ENCODE measurements at regions not wholly inside any gene's neighbourhood (a gene's known extent, or its start where the extent isn't known, plus 50 kb on each side); places are given as distances from the start of the nearest gene placed in this dataset.

GRCh38 chr3:161946443-161946960, 449.9 kb downstream of the OTOL1 start:
- Histone ChIP-seq H3K27me3 (no peaks in the 10 kb centered on the region), H3K27ac (no peak overlapping the region), H3K4me3 (no peak overlapping the region), H3K36me3 (replicated peaks in 1 of 2; ENCODE audit: insufficient read depth in 1 of 2, low read depth in 2 of 2) (no peaks in the 10 kb centered on the region), H3K9me3 (no peaks in the 10 kb centered on the region), H3K4me1 (no peaks in the 10 kb centered on the region)
- TF ChIP-seq CTCF (IDR thresholded peaks at IDR 0.05) (no peak), POLR2A (IDR thresholded peaks at IDR 0.05) (no peak)
- WGBS, 2 donors, result 33 to 44% methylated on average over 3 of the region's 3 CpGs
- intact Hi-C loops (cut with DNase I), result no loop called here
- no peak for ATAC-seq
- no peak for DNase-seq

GRCh38 chr3:161950318-161950868, 453.8 kb downstream of the OTOL1 start:
- WGBS, 2 donors, result 58 to 79% methylated on average over 4 of the region's 4 CpGs
- DNase-seq (no peak), ATAC-seq (no peak)
- no peak for TF ChIP-seq POLR2A (IDR thresholded peaks at IDR 0.05)
- TF ChIP-seq CTCF (IDR thresholded peaks at IDR 0.05), result no peak
- no peaks in the 10 kb centered on the region for H3K4me1 ChIP-seq
- H3K4me3 ChIP-seq, result no peak overlapping the region
- no peaks in the 10 kb centered on the region for H3K36me3 ChIP-seq (replicated peaks in 1 of 2; ENCODE audit: insufficient read depth in 1 of 2, low read depth in 2 of 2)
- H3K9me3 ChIP-seq, result no peaks in the 10 kb centered on the region
- no peak overlapping the region for H3K27ac ChIP-seq
- intact Hi-C loops (cut with DNase I), result no loop called here
- H3K27me3 ChIP-seq, result no peaks in the 10 kb centered on the region

DNA sequence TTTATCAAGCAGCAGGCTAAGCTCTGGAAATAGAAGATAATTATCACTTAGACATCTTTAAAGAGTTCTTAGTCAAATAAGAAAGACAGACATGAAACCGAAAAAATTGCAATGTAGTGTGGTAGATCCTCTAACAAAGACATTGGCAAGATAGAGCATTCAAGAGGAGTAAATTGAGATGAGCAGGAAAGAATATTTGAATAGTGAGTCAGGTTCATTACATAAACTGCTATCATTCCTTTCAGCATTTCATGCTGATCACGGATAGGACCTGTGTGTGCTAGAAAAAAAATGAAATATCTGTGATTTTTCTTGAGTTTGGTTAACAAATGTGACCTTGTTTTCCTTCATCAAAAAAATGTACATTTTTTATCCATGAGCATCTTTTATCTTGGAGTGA, 460.9 kb downstream of the OTOL1 start:
- intact Hi-C loops (cut with DNase I), result no loop called here
- Histone ChIP-seq H3K9me3 (no peaks in the 10 kb centered on the region), H3K4me1 (no peaks in the 10 kb centered on the region), H3K27ac (no peak overlapping the region), H3K27me3 (no peaks in the 10 kb centered on the region), H3K36me3 (replicated peaks in 1 of 2; ENCODE audit: insufficient read depth in 1 of 2, low read depth in 2 of 2) (no peaks in the 10 kb centered on the region), H3K4me3 (no peak overlapping the region)
- no peak for ATAC-seq
- TF ChIP-seq POLR2A (IDR thresholded peaks at IDR 0.05) (no peak), CTCF (IDR thresholded peaks at IDR 0.05) (no peak)
- whole genome bisulfite sequencing, 2 donors, result 35 to 39% methylated on average over 2 of the region's 2 CpGs
- no peak for DNase-seq

DNA sequence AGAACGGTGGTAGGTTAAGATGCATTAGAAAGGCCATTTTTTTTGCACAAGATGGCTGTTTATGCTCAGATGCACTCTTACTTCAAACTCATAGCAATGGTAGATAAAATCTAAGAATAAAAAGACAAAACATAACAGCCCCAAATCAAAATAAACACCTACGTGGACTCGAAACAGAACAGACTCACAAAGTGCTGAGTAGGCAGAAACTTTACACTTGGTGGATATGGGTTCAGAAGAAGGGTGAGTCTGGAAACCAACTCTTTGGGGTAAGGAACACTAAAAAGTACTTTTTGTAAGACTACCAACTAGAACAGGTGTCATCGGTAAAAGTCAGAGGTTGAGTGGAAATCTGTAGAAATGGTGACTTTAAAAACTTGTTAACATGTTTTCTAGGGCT, 468.2 kb downstream of the OTOL1 start:
- Histone ChIP-seq H3K27ac (no peak overlapping the region), H3K4me1 (no peaks in the 10 kb centered on the region), H3K27me3 (no peaks in the 10 kb centered on the region), H3K9me3 (peaks cover 0 to 7% (median 0%) of the 10 kb centered on the region in 3 donors), H3K4me3 (no peak overlapping the region), H3K36me3 (replicated peaks in 1 of 2; ENCODE audit: insufficient read depth in 1 of 2, low read depth in 2 of 2) (no peaks in the 10 kb centered on the region)
- intact Hi-C loops (cut with DNase I), result no loop called here
- TF ChIP-seq CTCF (IDR thresholded peaks at IDR 0.05), result no peak
- TF ChIP-seq POLR2A (IDR thresholded peaks at IDR 0.05), result no peak
- DNase-seq (no peak), ATAC-seq (no peak)
- WGBS, 2 donors, result 67 to 73% methylated on average over 4 of the region's 4 CpGs

DNA sequence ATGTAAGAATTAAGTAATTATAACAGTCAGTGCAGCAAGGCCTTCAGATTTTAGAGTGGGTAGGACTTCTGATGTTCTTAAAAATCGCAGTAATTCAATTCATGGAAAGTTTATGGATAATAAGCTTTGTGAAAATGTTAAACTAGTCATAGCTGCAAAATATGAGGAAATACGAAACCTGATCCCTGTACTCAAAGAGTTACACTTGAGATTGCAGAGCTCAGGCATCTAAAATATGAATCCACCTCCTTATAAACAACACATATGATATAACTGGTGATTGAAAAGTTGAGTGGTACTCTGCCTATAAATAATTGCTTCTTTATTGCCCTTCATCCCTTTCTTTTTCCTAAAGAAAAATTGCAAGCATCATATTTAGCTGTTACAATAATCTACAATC, 473.3 kb downstream of the OTOL1 start:
- Histone ChIP-seq H3K27ac (no peak overlapping the region), H3K9me3 (peaks cover 0 to 3% (median 0%) of the 10 kb centered on the region in 3 donors), H3K27me3 (no peaks in the 10 kb centered on the region), H3K4me3 (no peak overlapping the region), H3K36me3 (replicated peaks in 1 of 2; ENCODE audit: insufficient read depth in 1 of 2, low read depth in 2 of 2) (no peaks in the 10 kb centered on the region), H3K4me1 (no peaks in the 10 kb centered on the region)
- intact Hi-C loops (cut with DNase I), result no loop called here
- DNase-seq (no peak), ATAC-seq (no peak)
- no peak for TF ChIP-seq POLR2A (IDR thresholded peaks at IDR 0.05)
- TF ChIP-seq CTCF (IDR thresholded peaks at IDR 0.05), result no peak
- 48 to 66% methylated on average over 2 of the region's 2 CpGs for WGBS, 2 donors

Data from body of pancreas (tissue), 4 donors.